Panc1 (cell line): ENCODE measurements at regions not wholly inside any gene's neighbourhood (a gene's known extent, or its start where the extent isn't known, plus 50 kb on each side); places are given as distances from the start of the nearest gene placed in this dataset.
"Not testable (repeated sequence)": the region's sequence is repeated elsewhere in the genome, so short reads cannot be mapped to it uniquely, and the experiment has no call there.

Source experiments
- ATAC-seq: fragments of 200-7000 bp; cut with Tn5 transposase; 2 replicates; pipeline ENCODE4 v1.9.1; 2020; ENCODE audit warnings: mild to moderate bottlenecking, moderate library complexity
- BruUV-seq: library from RNA; stranded (reverse); fragments of 400-500 nt; replicated peaks from 2 replicates; lab custom pipeline; 2021; lab: Mats Ljungman, UMichigan
- CTCF ChIA-PET: fragments of 300-600 bp; sonication (Branson Sonifier 250); formaldehyde crosslinking; loops from one replicate; lab custom pipeline; 2022; ENCODE audit warnings: antibody characterized with exemption; lab: Charles Lee
- POLR2A ChIA-PET: fragments of 300-600 bp; sonication (Branson Sonifier 250); formaldehyde crosslinking; loops from one replicate; lab custom pipeline; 2022; ENCODE audit warnings: antibody characterized with exemption; lab: Charles Lee
- DNase-seq: peaks from one replicate; pipeline ENCODE4 v3.0.0-alpha.2; 2010; ENCODE audit warnings: low read depth, low spot score
- H3K27ac ChIP-seq: 2 replicates; pipeline ENCODE4 v1.5.1; 2011; ENCODE audit warnings: mild to moderate bottlenecking, low read length, inconsistent platforms
- H3K27me3 ChIP-seq: fragments of 200-500 bp; sonication (Bioruptor generic); 2 replicates; pipeline ENCODE4 v1.6.0; 2014; ENCODE audit warnings: low read length, inconsistent platforms; ENCODE audit not compliant: control insufficient read depth, insufficient read depth
- H3K36me3 ChIP-seq: fragments of 200-500 bp; sonication (Bioruptor generic); 2 replicates; pipeline ENCODE4 v1.5.1; 2014; ENCODE audit warnings: inconsistent platforms, mild to moderate bottlenecking, low read length, moderate library complexity; ENCODE audit not compliant: control insufficient read depth, insufficient read depth
- H3K4me1 ChIP-seq: 2 replicates; pipeline ENCODE4 v1.5.1; 2011; ENCODE audit warnings: inconsistent platforms, mild to moderate bottlenecking, low read length, moderate library complexity; ENCODE audit not compliant: control insufficient read depth, insufficient read depth
- H3K4me3 ChIP-seq, 2 experiments: 2 replicates each; pipeline ENCODE4 v1.5.1; 2011 to 2012; ENCODE audit warnings: low read depth in 2 of 2, low read length in 2 of 2, mild to moderate bottlenecking in 2 of 2, inconsistent platforms in 1 of 2, moderate library complexity in 1 of 2
- H3K9me3 ChIP-seq: fragments of 200-500 bp; sonication (Bioruptor generic); 2 replicates; pipeline ENCODE4 v1.5.1; 2014; ENCODE audit warnings: low read depth, mild to moderate bottlenecking, inconsistent platforms, low read length, moderate library complexity; ENCODE audit not compliant: control insufficient read depth, insufficient read depth
- CTCF ChIP-seq: fragments of 450-650 bp; IDR thresholded peaks from 2 replicates; pipeline ENCODE4 v1.5.1; 2017; ENCODE audit warnings: mild to moderate bottlenecking
- POLR2AphosphoS5 ChIP-seq: IDR thresholded peaks from 2 replicates; pipeline ENCODE4 v1.6.1; 2012; ENCODE audit warnings: mild to moderate bottlenecking, low read depth, low read length, moderate library complexity
- REST ChIP-seq, 2 experiments: IDR thresholded peaks; 2 replicates each; pipeline ENCODE4 v1.6.1; 2011 to 2012; ENCODE audit warnings: low read depth in 2 of 2, control low read depth in 1 of 2, low read length in 1 of 2, mild to moderate bottlenecking in 1 of 2, moderate library complexity in 1 of 2; ENCODE audit not compliant: insufficient read depth in 1 of 2
- SIN3A ChIP-seq: IDR thresholded peaks from 2 replicates; pipeline ENCODE4 v1.6.1; 2012; ENCODE audit warnings: low read depth, mild to moderate bottlenecking, low read length, moderate library complexity, borderline replicate concordance; ENCODE audit not compliant: insufficient read depth
- TCF7L2 ChIP-seq: IDR thresholded peaks from 2 replicates; pipeline ENCODE4 v1.6.1; 2011; ENCODE audit warnings: mild to moderate bottlenecking, low read depth, low read length, inconsistent platforms
- in situ Hi-C: cut with HindIII; loops from 2 replicates; pipeline ENCODE4 v1.10.0; 2016; ENCODE audit warnings: low sequenced_read_pairs, low pct_unique_long_range_greater_than_20kb
- intact Hi-C: fragments of 100-400 bp; cut with micrococcal nuclease; formaldehyde crosslinking; loops from one replicate; pipeline ENCODE4 v1.10.0; 2022; ENCODE audit not compliant: unreplicated experiment

- no peak for ATAC-seq
- no peaks in the 10 kb centered on the region; the same call in 1 of the 2 replicates for H3K27me3 ChIP-seq
- POLR2A ChIA-PET = no interaction called here
- H3K4me3 ChIP-seq = no peak overlapping the region
- no peaks in the 10 kb centered on the region for H3K9me3 ChIP-seq
- DNase-seq = no peak
- BruUV-seq = no TSS peak
- H3K27ac ChIP-seq = peak overlapping the region; percentile 69; the same call in 1 of the 2 replicates
- CTCF ChIA-PET = no interaction called here
- intact Hi-C loops = no loop called here
- 0 out of 2 replicates have a peak, but pooled peaks cover 15% of the 10 kb centered on the region for H3K4me1 ChIP-seq
- no peak for TF ChIP-seq POLR2AphosphoS5
- TF ChIP-seq TCF7L2 = no peak
- no peak for TF ChIP-seq REST (IDR thresholded peaks at IDR 0.05; ENCODE audit: insufficient read depth in 1 of 2, low read depth in 2 of 2, low read length in 1 of 2)
- no peak for TF ChIP-seq CTCF
- no peak for TF ChIP-seq SIN3A
- in situ Hi-C loops = no loop called here
- no peaks in the 10 kb centered on the region for H3K36me3 ChIP-seq
Observed at GRCh38 chr20:58573986-58574385, 58.8 kb upstream of the APCDD1L start.

- ATAC-seq (no peak), DNase-seq (no peak)
- ChIA-PET POLR2A (no interaction called here), CTCF (no interaction called here)
- TF ChIP-seq SIN3A (no peak), CTCF (no peak)
- Histone ChIP-seq H3K4me3 (no peak overlapping the region), H3K36me3 (no peaks in the 10 kb centered on the region), H3K4me1 (0 out of 2 replicates have a peak, but pooled peaks cover 15% of the 10 kb centered on the region), H3K9me3 (no peaks in the 10 kb centered on the region), H3K27ac (peak overlapping the region; percentile 69), H3K27me3 (no peaks in the 10 kb centered on the region; the same call in 1 of the 2 replicates)
- BruUV-seq = no TSS peak
- in situ Hi-C loops = no loop called here
- intact Hi-C loops = no loop called here
Observed at GRCh38 chr20:58573257-58573656, 58.1 kb upstream of the APCDD1L start.

DNA sequence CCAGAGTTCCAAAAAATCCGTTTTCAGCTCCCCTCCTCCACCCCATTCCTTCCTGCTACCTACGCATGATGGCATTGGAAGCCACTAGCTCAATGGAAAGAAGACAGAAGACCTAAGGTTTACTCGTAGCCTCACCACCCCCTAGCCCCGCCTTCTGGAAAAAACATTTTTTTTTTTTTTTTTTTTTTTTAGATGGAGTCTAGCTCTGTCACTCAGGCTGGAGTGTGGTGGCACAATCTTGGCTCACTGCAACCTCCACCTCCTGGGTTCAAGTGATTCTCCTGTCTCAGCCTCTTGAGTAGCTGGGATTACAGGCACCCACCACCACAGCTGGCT, 57.2 kb upstream of the APCDD1L start:
- H3K27me3 ChIP-seq, POLR2A ChIA-PET, ATAC-seq, H3K9me3 ChIP-seq, BruUV-seq, DNase-seq, CTCF ChIA-PET, H3K4me3 ChIP-seq, in situ Hi-C loops, intact Hi-C loops, H3K36me3 ChIP-seq: not testable (repeated sequence)
- Histone ChIP-seq H3K4me1 (0 out of 2 replicates have a peak, but pooled peaks cover 15% of the 10 kb centered on the region), H3K27ac (peak overlapping the region; percentile 69; the same call in 1 of the 2 replicates)
